PFSK-1 (cell line): ENCODE measurements at regions not wholly inside any gene's neighbourhood (a gene's known extent, or its start where the extent isn't known, plus 50 kb on each side); places are given as distances from the start of the nearest gene placed in this dataset.

ENCODE experiments used
- FOXP2 ChIP-seq: optimal IDR thresholded peaks from 2 replicates; pipeline ENCODE3; 2011; ENCODE audit warnings: borderline replicate concordance, control low read depth, inconsistent platforms; ENCODE audit not compliant: insufficient read depth; ENCODE audit errors: extremely low read length, extremely low read depth
- POLR2AphosphoS5 ChIP-seq: IDR thresholded peaks from 2 replicates; pipeline ENCODE4 v1.6.1; 2012; ENCODE audit warnings: low read depth, mild to moderate bottlenecking, control low read depth, low read length, moderate library complexity
- SIN3A ChIP-seq: IDR thresholded peaks from 2 replicates; pipeline ENCODE4 v1.6.1; 2012; ENCODE audit warnings: mild to moderate bottlenecking, low read length, moderate library complexity, borderline replicate concordance; ENCODE audit not compliant: insufficient read depth
- TAF1 ChIP-seq: IDR thresholded peaks from 2 replicates; pipeline ENCODE4 v1.6.1; 2012; ENCODE audit warnings: low read length, control low read depth, borderline replicate concordance; ENCODE audit not compliant: insufficient read depth
- TF ChIP-seq, protein P1 (sequence below), 2 experiments: IDR thresholded peaks; 2 replicates each; pipeline versions ENCODE4 v1.6.1 to v1.8.0; 2011 to 2012; ENCODE audit warnings: low read depth in 2 of 2, low read length in 2 of 2, control low read depth in 1 of 2, inconsistent platforms in 1 of 2, mild to moderate bottlenecking in 1 of 2, moderate library complexity in 1 of 2; ENCODE audit not compliant: insufficient read depth in 1 of 2

DNA sequence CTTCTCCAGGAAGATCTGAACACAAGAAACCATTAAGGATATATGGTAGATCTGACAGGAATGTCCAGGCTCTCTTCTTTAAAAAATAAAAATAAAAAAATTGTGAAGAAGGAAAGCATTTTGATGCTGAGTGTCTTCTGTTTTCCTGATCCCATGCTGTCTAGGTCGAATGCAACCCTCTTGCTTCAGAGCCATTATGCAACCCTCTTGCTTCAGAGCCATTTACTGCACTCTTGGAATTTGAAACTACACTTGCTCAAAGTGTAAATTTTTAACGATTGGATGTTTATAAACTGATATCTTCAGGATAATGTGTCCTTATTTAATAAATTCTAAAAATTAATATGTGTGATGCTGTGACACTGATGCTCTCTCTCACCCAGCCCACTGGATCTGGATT is 505.1 kb downstream of the DNAH5 start:
- TF ChIP-seq POLR2AphosphoS5 (no peak), TAF1 (no peak), SIN3A (no peak), FOXP2 (no peak)
- TF ChIP-seq, protein P1, sequence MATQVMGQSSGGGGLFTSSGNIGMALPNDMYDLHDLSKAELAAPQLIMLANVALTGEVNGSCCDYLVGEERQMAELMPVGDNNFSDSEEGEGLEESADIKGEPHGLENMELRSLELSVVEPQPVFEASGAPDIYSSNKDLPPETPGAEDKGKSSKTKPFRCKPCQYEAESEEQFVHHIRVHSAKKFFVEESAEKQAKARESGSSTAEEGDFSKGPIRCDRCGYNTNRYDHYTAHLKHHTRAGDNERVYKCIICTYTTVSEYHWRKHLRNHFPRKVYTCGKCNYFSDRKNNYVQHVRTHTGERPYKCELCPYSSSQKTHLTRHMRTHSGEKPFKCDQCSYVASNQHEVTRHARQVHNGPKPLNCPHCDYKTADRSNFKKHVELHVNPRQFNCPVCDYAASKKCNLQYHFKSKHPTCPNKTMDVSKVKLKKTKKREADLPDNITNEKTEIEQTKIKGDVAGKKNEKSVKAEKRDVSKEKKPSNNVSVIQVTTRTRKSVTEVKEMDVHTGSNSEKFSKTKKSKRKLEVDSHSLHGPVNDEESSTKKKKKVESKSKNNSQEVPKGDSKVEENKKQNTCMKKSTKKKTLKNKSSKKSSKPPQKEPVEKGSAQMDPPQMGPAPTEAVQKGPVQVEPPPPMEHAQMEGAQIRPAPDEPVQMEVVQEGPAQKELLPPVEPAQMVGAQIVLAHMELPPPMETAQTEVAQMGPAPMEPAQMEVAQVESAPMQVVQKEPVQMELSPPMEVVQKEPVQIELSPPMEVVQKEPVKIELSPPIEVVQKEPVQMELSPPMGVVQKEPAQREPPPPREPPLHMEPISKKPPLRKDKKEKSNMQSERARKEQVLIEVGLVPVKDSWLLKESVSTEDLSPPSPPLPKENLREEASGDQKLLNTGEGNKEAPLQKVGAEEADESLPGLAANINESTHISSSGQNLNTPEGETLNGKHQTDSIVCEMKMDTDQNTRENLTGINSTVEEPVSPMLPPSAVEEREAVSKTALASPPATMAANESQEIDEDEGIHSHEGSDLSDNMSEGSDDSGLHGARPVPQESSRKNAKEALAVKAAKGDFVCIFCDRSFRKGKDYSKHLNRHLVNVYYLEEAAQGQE (IDR thresholded peaks at IDR 0.05; ENCODE audit: insufficient read depth in 1 of 2, low read depth in 2 of 2, low read length in 2 of 2): no peak
